Umbilical cord (tissue), 1 donor: ENCODE measurements at regions not wholly inside any gene's neighbourhood (a gene's known extent, or its start where the extent isn't known, plus 50 kb on each side); places are given as distances from the start of the nearest gene placed in this dataset.
"Not testable (repeated sequence)": the region's sequence is repeated elsewhere in the genome, so short reads cannot be mapped to it uniquely, and the experiment has no call there.

ENCODE experiments used
- DNase-seq: peaks from one replicate; pipeline ENCODE4 v3.0.0-alpha.2; 2015; ENCODE audit warnings: low spot score

GRCh38 chr11:71332447-71332846, 80.1 kb upstream of the SHANK2 start:
- no peak for DNase-seq

- no peak for DNase-seq
Measured at GRCh38 chr11:71332046-71332445, 79.7 kb upstream of the SHANK2 start.

GRCh38 chr11:71331631-71332030, 79.3 kb upstream of the SHANK2 start:
- DNase-seq, result no peak

GRCh38 chr11:71330996-71331395, 78.6 kb upstream of the SHANK2 start:
- no peak for DNase-seq

- DNase-seq, result no peak
Measured at GRCh38 chr11:71330349-71330748, 78.0 kb upstream of the SHANK2 start.

- DNase-seq, result no peak
Measured at GRCh38 chr11:71329786-71330185, 77.4 kb upstream of the SHANK2 start.

GRCh38 chr11:71329165-71329510, 76.8 kb upstream of the SHANK2 start:
- DNase-seq, result no peak

GRCh38 chr11:71327156-71328085, 75.0 kb upstream of the SHANK2 start:
- DNase-seq, result no peak

GRCh38 chr11:71326328-71326940, 74.1 kb upstream of the SHANK2 start:
- no peak for DNase-seq

GRCh38 chr11:71325418-71326327, 73.3 kb upstream of the SHANK2 start:
- no peak for DNase-seq

- no peak for DNase-seq
Measured at GRCh38 chr11:71324788-71325417, 72.5 kb upstream of the SHANK2 start.

GRCh38 chr11:71323876-71324526, 71.6 kb upstream of the SHANK2 start:
- DNase-seq, result no peak

GRCh38 chr11:71322861-71323582, 70.6 kb upstream of the SHANK2 start:
- no peak for DNase-seq

GRCh38 chr11:71322192-71322735, 69.9 kb upstream of the SHANK2 start:
- no peak for DNase-seq

GRCh38 chr11:71321433-71322191, 69.2 kb upstream of the SHANK2 start:
- DNase-seq, result no peak

- no peak for DNase-seq
Measured at GRCh38 chr11:71316701-71317100, 64.3 kb upstream of the SHANK2 start.

- DNase-seq, result not testable (repeated sequence)
Measured at GRCh38 chr11:71312616-71313015, 60.2 kb upstream of the SHANK2 start.

GRCh38 chr11:71311928-71312510, 59.6 kb upstream of the SHANK2 start:
- no peak for DNase-seq
